ENCODE measurements at regions not wholly inside any gene's neighbourhood (a gene's known extent, or its start where the extent isn't known, plus 50 kb on each side); places are given as distances from the start of the nearest gene placed in this dataset.

GRCh38 chr6:140590641-140591040 lies 1216.2 kb upstream of the CITED2 start:
- H3K36me3 ChIP-seq (ENCODE audit: insufficient read depth, low read length): no peaks in the 10 kb centered on the region
- no peak overlapping the region for H2AFZ ChIP-seq (ENCODE audit: low read length)
- H3K4me3 ChIP-seq (ENCODE audit: low read depth, low read length, poor library complexity, severe bottlenecking): no peak overlapping the region
- H4K20me1 ChIP-seq (ENCODE audit: insufficient read depth, low read length): no peaks in the 10 kb centered on the region
- H3K27ac ChIP-seq (ENCODE audit: low read depth, low read length, poor library complexity, severe bottlenecking): no peak overlapping the region
- H3K4me2 ChIP-seq (ENCODE audit: low read length): no peak overlapping the region
- H3K9me3 ChIP-seq (ENCODE audit: low read length): no peaks in the 10 kb centered on the region
- TF ChIP-seq CTCF (IDR thresholded peaks at IDR 0.05; ENCODE audit: low read length): no peak
- TF ChIP-seq EZH2 (IDR thresholded peaks at IDR 0.05; ENCODE audit: borderline replicate concordance, low read length): no peak
- no peaks in the 10 kb centered on the region for H3K9me2 ChIP-seq (ENCODE audit: low read depth, low read length)
- no peaks in the 10 kb centered on the region for H3K79me2 ChIP-seq (ENCODE audit: insufficient read depth, low read length)
- H3K27me3 ChIP-seq (ENCODE audit: insufficient read depth, low read length): no peaks in the 10 kb centered on the region
- H3F3A ChIP-seq (ENCODE audit: insufficient read depth, low read length): no peaks in the 10 kb centered on the region
- no peaks in the 10 kb centered on the region for H3K4me1 ChIP-seq (ENCODE audit: insufficient read depth, low read length, severe bottlenecking)
- no peak overlapping the region for H3K9ac ChIP-seq (ENCODE audit: low read length)

- Histone ChIP-seq H4K20me1 (ENCODE audit: insufficient read depth, low read length) (no peaks in the 10 kb centered on the region), H3K27ac (ENCODE audit: low read depth, low read length, poor library complexity, severe bottlenecking) (no peak overlapping the region), H3F3A (ENCODE audit: insufficient read depth, low read length) (no peaks in the 10 kb centered on the region), H2AFZ (ENCODE audit: low read length) (no peak overlapping the region), H3K4me2 (ENCODE audit: low read length) (no peak overlapping the region), H3K9ac (ENCODE audit: low read length) (no peak overlapping the region), H3K4me3 (ENCODE audit: low read depth, low read length, poor library complexity, severe bottlenecking) (no peak overlapping the region), H3K27me3 (ENCODE audit: insufficient read depth, low read length) (no peaks in the 10 kb centered on the region), H3K79me2 (ENCODE audit: insufficient read depth, low read length) (no peaks in the 10 kb centered on the region), H3K36me3 (ENCODE audit: insufficient read depth, low read length) (no peaks in the 10 kb centered on the region), H3K4me1 (ENCODE audit: insufficient read depth, low read length, severe bottlenecking) (no peaks in the 10 kb centered on the region), H3K9me2 (ENCODE audit: low read depth, low read length) (no peaks in the 10 kb centered on the region), H3K9me3 (ENCODE audit: low read length) (no peaks in the 10 kb centered on the region)
- no peak for TF ChIP-seq EZH2 (IDR thresholded peaks at IDR 0.05; ENCODE audit: borderline replicate concordance, low read length)
- TF ChIP-seq CTCF (IDR thresholded peaks at IDR 0.05; ENCODE audit: low read length): no peak
These were observed 1212.1 kb upstream of the CITED2 start for GRCh38 chr6:140586426-140587061.

- no peaks in the 10 kb centered on the region for H3K79me2 ChIP-seq (ENCODE audit: insufficient read depth, low read length)
- no peak overlapping the region for H3K27ac ChIP-seq (ENCODE audit: low read depth, low read length, poor library complexity, severe bottlenecking)
- no peak overlapping the region for H3K9ac ChIP-seq (ENCODE audit: low read length)
- no peaks in the 10 kb centered on the region for H3K4me1 ChIP-seq (ENCODE audit: insufficient read depth, low read length, severe bottlenecking)
- H4K20me1 ChIP-seq (ENCODE audit: insufficient read depth, low read length): no peaks in the 10 kb centered on the region
- no peaks in the 10 kb centered on the region for H3K9me3 ChIP-seq (ENCODE audit: low read length)
- H3K27me3 ChIP-seq (ENCODE audit: insufficient read depth, low read length): no peaks in the 10 kb centered on the region
- no peaks in the 10 kb centered on the region for H3K9me2 ChIP-seq (ENCODE audit: low read depth, low read length)
- H3K4me3 ChIP-seq (ENCODE audit: low read depth, low read length, poor library complexity, severe bottlenecking): no peak overlapping the region
- H2AFZ ChIP-seq (ENCODE audit: low read length): no peak overlapping the region
- H3F3A ChIP-seq (ENCODE audit: insufficient read depth, low read length): no peaks in the 10 kb centered on the region
- H3K4me2 ChIP-seq (ENCODE audit: low read length): no peak overlapping the region
- TF ChIP-seq EZH2 (IDR thresholded peaks at IDR 0.05; ENCODE audit: borderline replicate concordance, low read length) (no peak), CTCF (IDR thresholded peaks at IDR 0.05; ENCODE audit: low read length) (no peak)
- H3K36me3 ChIP-seq (ENCODE audit: insufficient read depth, low read length): no peaks in the 10 kb centered on the region
These were observed 1207.2 kb upstream of the CITED2 start for GRCh38 chr6:140581601-140582000.
